DND-41 (cell line): ENCODE measurements at regions not wholly inside any gene's neighbourhood (a gene's known extent, or its start where the extent isn't known, plus 50 kb on each side); places are given as distances from the start of the nearest gene placed in this dataset.

Source experiments
- ATAC-seq: fragments of 200-7000 bp; cut with Tn5 transposase; 3 replicates; pipeline ENCODE4 v1.9.1; 2021; ENCODE audit warnings: low read depth; ENCODE audit not compliant: insufficient read depth
- DNase-seq: peaks from one replicate; pipeline ENCODE4 v3.0.0-alpha.2; 2020
- H2AFZ ChIP-seq: 2 replicates; pipeline ENCODE4 v1.6.0; 2012; ENCODE audit warnings: low read depth, low read length
- H3K27ac ChIP-seq: 2 replicates; pipeline ENCODE4 v1.5.1; 2012; ENCODE audit warnings: low read length, inconsistent platforms
- H3K27me3 ChIP-seq: fragments of 200-600 bp; sonication (generic); 2 replicates; pipeline ENCODE4 v1.6.0; 2012; ENCODE audit warnings: low read length, mild to moderate bottlenecking, inconsistent platforms; ENCODE audit not compliant: insufficient read depth, poor library complexity
- H3K36me3 ChIP-seq: 2 replicates; pipeline ENCODE4 v1.5.1; 2012; ENCODE audit warnings: low read length, inconsistent platforms; ENCODE audit not compliant: insufficient read depth
- H3K4me1 ChIP-seq: 2 replicates; pipeline ENCODE4 v1.5.1; 2012; ENCODE audit warnings: mild to moderate bottlenecking, low read length; ENCODE audit not compliant: insufficient read depth
- H3K4me2 ChIP-seq: 2 replicates; pipeline ENCODE4 v1.6.0; 2012; ENCODE audit warnings: mild to moderate bottlenecking, moderate library complexity, low read length, inconsistent platforms; ENCODE audit not compliant: insufficient read depth
- H3K4me3 ChIP-seq, 2 experiments: fragments of 200-600 bp in 1 of 2; shearing (Covaris generic) in 1 of 2; 2 replicates each; pipeline ENCODE4 v1.5.1; 2012 to 2016; ENCODE audit warnings: inconsistent platforms in 2 of 2, low read length in 2 of 2, mild to moderate bottlenecking in 2 of 2, low read depth in 1 of 2, moderate library complexity in 1 of 2
- H3K79me2 ChIP-seq: 2 replicates; pipeline ENCODE4 v1.6.0; 2012; ENCODE audit warnings: low read length, inconsistent platforms; ENCODE audit not compliant: insufficient read depth
- H3K9ac ChIP-seq: 2 replicates; pipeline ENCODE4 v1.6.0; 2012; ENCODE audit warnings: low read depth, mild to moderate bottlenecking, inconsistent platforms, low read length, moderate library complexity
- H3K9me3 ChIP-seq: 2 replicates; pipeline ENCODE4 v1.5.1; 2012; ENCODE audit warnings: low read length, moderate library complexity, mild to moderate bottlenecking, inconsistent platforms; ENCODE audit not compliant: insufficient read depth, severe bottlenecking
- H4K20me1 ChIP-seq: 2 replicates; pipeline ENCODE4 v1.6.0; 2012; ENCODE audit warnings: low read length; ENCODE audit not compliant: insufficient read depth
- EZH2 ChIP-seq: IDR thresholded peaks from 3 replicates; pipeline ENCODE4 v1.6.1; 2012; ENCODE audit warnings: borderline replicate concordance, low read depth, mild to moderate bottlenecking, moderate library complexity, low read length, inconsistent platforms; ENCODE audit not compliant: severe bottlenecking
- TF ChIP-seq, protein P1 (sequence below): IDR thresholded peaks from 2 replicates; pipeline ENCODE4 v1.5.1; 2012; ENCODE audit warnings: borderline replicate concordance, low read length, moderate library complexity, mild to moderate bottlenecking; ENCODE audit not compliant: poor library complexity, severe bottlenecking; ENCODE audit errors: extremely low read depth

DNA sequence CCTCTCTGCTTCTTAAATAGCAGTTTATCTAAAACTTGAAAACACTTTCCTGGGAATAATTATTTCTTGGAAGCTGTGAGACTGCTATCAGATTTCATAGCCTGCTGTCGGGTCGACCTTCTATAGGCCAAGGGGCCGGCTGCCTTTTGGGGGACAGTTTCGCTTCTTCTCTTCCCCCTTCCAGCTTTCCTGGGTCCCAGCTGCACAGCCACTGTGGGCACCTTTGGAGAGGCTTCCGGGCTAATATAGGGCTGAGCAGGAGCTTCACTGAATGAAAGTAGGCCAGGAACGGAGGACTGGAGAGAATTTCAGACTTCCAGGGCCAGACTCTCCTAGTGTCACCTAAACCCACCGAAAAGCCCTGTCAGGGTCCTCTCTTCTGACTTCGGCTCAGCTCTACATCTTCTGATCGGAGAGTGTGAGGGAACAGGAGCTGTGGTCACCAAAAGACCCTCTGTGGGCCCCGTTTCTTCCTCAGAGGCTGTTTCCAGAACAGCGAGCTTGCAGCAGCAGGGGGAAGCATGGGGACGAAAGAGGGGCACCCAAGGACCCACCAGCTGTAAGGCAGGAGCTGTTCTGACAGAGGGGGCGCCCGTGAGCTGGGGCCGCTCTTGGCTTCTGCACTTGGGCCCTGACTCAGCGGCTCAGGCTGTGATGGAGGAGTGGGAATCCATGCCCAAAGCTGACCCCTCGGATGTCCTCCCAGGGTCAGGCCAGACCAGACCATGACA, 620.6 kb downstream of the BCOR start:
- no peak for DNase-seq
- no peak overlapping the region for H3K4me3 ChIP-seq
- H3K4me1 ChIP-seq, result no peaks in the 10 kb centered on the region
- no peaks in the 10 kb centered on the region for H3K9me3 ChIP-seq
- H3K4me2 ChIP-seq, result no peak overlapping the region
- no peak overlapping the region for H3K27ac ChIP-seq
- TF ChIP-seq, protein P1, sequence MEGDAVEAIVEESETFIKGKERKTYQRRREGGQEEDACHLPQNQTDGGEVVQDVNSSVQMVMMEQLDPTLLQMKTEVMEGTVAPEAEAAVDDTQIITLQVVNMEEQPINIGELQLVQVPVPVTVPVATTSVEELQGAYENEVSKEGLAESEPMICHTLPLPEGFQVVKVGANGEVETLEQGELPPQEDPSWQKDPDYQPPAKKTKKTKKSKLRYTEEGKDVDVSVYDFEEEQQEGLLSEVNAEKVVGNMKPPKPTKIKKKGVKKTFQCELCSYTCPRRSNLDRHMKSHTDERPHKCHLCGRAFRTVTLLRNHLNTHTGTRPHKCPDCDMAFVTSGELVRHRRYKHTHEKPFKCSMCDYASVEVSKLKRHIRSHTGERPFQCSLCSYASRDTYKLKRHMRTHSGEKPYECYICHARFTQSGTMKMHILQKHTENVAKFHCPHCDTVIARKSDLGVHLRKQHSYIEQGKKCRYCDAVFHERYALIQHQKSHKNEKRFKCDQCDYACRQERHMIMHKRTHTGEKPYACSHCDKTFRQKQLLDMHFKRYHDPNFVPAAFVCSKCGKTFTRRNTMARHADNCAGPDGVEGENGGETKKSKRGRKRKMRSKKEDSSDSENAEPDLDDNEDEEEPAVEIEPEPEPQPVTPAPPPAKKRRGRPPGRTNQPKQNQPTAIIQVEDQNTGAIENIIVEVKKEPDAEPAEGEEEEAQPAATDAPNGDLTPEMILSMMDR, result peak; percentile 8
- TF ChIP-seq EZH2, result no peak
- no peaks in the 10 kb centered on the region for H3K36me3 ChIP-seq
- H3K79me2 ChIP-seq, result no peaks in the 10 kb centered on the region
- H4K20me1 ChIP-seq, result no peaks in the 10 kb centered on the region
- no peak overlapping the region for H2AFZ ChIP-seq
- no peak for ATAC-seq
- H3K27me3 ChIP-seq, result no peaks in the 10 kb centered on the region
- no peak overlapping the region for H3K9ac ChIP-seq

DNA sequence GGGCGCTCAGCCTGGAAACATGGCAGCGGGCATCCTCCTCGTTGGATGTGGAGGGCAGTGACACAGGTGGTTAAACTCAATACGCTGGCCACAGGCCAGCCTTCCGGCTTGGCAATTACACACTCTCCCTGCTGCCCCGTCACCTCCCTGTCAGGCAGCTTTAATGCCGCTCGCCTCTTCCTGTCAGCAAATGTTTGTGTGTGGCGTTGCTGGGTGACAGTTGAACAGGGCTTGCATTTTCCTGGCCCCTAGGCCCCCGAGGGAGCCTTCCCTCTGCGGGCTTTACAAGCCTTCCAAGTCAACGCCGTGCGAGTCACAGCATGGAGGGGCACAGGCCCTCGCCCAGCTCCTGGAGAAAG, 620.0 kb downstream of the BCOR start:
- Histone ChIP-seq H3K27me3 (no peaks in the 10 kb centered on the region), H3K4me2 (no peak overlapping the region), H2AFZ (no peak overlapping the region), H3K9me3 (no peaks in the 10 kb centered on the region), H3K9ac (no peak overlapping the region), H3K36me3 (no peaks in the 10 kb centered on the region), H3K27ac (no peak overlapping the region), H3K79me2 (no peaks in the 10 kb centered on the region), H4K20me1 (no peaks in the 10 kb centered on the region), H3K4me3 (no peak overlapping the region), H3K4me1 (no peaks in the 10 kb centered on the region)
- ATAC-seq, result no peak
- no peak for TF ChIP-seq EZH2
- TF ChIP-seq, protein P1, result no peak
- DNase-seq, result no peak

DNA sequence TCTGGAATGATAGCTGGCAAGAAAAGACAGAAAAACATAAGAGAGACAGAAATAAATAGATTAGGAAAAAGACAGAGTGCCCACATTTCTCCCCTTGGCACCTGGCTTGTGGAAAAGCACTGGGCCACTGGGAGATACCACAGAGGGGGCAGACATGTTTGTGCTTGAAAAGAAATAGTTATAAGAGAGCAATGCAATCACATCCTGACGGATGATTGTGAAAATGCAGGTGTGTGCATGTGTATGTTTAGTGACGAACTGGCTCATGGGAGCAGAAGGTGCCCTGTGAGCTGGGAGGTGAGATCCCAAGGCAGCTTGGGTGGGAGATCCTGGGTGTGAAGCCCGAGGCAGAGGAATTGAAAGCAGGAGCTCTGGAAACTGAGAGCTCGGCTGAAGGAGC, 617.9 kb downstream of the BCOR start:
- no peaks in the 10 kb centered on the region for H3K36me3 ChIP-seq
- DNase-seq, result no peak
- H3K4me3 ChIP-seq, result no peak overlapping the region
- no peak overlapping the region for H3K9ac ChIP-seq
- TF ChIP-seq, protein P1, result no peak
- TF ChIP-seq EZH2, result no peak
- H2AFZ ChIP-seq, result no peak overlapping the region
- H3K9me3 ChIP-seq, result no peaks in the 10 kb centered on the region
- H3K4me1 ChIP-seq, result no peaks in the 10 kb centered on the region
- no peak overlapping the region for H3K4me2 ChIP-seq
- no peak for ATAC-seq
- no peaks in the 10 kb centered on the region for H3K27me3 ChIP-seq
- H4K20me1 ChIP-seq, result no peaks in the 10 kb centered on the region
- H3K27ac ChIP-seq, result no peak overlapping the region
- no peaks in the 10 kb centered on the region for H3K79me2 ChIP-seq

DNA sequence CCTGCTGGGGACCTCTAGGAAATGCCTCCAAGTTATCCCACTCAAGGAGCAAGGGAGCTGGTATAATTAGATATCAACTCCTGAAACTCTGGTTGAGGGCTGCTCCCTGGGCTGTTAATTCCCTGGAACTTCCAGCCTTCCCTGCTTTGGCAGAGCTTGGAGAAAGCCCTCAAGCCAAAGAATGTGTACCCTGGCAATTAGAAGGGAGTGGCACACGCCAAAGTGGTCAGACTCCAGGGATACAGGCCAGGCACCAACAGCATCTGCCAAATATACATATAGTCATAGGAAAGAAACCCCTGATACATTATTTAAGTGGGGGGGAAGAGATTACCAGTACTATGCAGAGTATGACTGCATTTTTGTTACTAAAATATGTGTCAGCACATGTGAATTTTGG, 616.8 kb downstream of the BCOR start:
- Histone ChIP-seq H3K4me1 (no peaks in the 10 kb centered on the region), H3K4me3 (no peak overlapping the region), H3K36me3 (no peaks in the 10 kb centered on the region), H2AFZ (no peak overlapping the region), H3K79me2 (no peaks in the 10 kb centered on the region), H3K27ac (no peak overlapping the region), H3K27me3 (no peaks in the 10 kb centered on the region), H4K20me1 (no peaks in the 10 kb centered on the region), H3K9me3 (no peaks in the 10 kb centered on the region), H3K9ac (no peak overlapping the region), H3K4me2 (no peak overlapping the region)
- TF ChIP-seq, protein P1, result no peak
- no peak for TF ChIP-seq EZH2
- DNase-seq (no peak), ATAC-seq (no peak)
